HG03354 (cell line): ENCODE measurements at regions not wholly inside any gene's neighbourhood (a gene's known extent, or its start where the extent isn't known, plus 50 kb on each side); places are given as distances from the start of the nearest gene placed in this dataset.
"Not testable (repeated sequence)": the region's sequence is repeated elsewhere in the genome, so short reads cannot be mapped to it uniquely, and the experiment has no call there.

Source experiments
- ATAC-seq: cut with Tn5 transposase; IDR thresholded peaks from one replicate; pipeline ENCODE4 v1.9.1; 2021; ENCODE audit warnings: mild to moderate bottlenecking; ENCODE audit not compliant: unreplicated experiment, poor library complexity, severe bottlenecking

DNA sequence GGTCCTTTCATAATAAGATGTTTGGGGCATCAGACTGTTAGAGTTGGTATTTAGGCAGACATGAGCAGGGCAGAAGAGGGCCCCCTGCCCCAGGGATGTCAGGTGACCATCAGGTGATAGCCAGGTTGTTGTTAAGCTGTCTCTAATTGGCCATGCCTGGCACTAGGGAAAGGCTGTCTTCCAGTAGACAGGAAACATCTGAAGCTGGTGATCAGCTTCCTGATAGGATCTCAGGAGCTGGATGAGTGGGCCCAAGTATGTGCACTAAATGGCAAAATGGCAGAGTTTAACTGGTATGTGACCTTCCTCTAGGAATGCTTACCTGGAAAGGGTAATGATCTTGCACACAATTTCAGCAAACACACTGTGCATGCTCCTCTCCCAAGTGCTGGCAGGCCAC is 190.7 kb downstream of the CDH26 start:
- no peak for ATAC-seq

DNA sequence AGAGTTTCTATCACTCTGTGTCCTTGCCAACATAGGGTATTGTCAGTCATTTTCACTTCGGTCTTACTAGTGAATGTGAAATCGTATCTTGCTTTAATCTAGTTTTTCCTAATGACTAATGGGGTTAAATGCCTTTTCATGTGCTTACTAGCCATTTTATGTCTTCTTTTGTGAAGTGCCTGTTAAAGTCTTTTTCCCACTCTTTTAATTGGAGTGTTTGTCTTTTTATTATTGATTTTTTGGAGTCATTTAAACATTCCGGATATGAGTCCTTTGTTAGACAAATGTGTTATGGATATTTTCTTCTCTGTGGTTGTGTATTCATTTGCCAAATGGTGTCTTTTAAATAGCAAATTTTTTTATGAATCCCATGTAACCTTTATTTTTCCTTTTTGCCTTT is 194.6 kb downstream of the CDH26 start:
- no peak for ATAC-seq

DNA sequence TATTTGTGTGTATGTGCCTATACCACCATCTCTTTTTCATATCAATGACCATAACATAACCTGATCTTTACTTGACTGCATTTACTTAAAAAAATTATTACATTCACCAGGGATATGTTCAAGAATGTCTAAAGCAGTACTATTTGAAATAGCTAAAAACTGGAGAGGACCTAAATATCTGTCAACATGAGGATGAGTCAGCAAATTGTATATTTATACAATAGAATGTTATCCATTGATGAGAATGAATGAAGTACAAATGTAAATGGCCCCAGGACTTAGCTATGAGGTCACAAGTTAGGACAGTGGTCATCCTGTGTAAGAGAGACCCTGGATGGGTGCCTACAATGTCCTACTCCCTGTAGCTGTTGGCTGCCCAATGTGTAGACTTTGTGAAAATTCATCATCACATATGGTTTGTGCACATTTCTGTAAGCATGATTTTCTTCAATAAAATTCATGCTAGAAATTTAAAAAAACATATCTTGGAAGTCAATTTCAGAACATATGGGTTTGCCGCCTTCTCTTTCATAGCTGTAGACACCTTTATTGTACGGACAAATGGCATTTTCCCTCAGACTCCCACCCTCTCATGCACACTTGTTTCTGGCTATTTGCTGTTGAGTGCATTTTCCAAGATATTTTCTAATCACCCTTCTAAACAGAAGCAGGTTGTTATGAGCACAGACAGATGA is 202.4 kb downstream of the CDH26 start:
- no peak for ATAC-seq

DNA sequence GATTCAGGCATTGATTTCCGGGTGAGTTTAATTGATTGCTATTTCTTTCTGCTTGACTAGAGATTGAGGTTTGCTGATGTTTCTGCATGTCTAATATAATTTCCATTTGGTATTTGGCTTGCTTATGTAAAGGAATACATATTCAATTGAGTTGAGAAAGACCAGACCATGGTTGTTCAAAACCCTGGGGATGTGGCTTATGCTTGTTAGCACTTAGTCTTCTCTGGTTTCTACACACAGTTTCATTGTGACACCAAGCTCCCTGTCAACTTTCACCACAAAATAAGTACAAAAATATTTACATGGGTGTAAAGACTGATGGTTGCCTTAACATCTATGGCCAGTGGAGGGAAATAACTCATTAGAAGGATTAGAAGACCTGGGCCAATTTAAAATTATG is 209.6 kb downstream of the CDH26 start:
- no peak for ATAC-seq

DNA sequence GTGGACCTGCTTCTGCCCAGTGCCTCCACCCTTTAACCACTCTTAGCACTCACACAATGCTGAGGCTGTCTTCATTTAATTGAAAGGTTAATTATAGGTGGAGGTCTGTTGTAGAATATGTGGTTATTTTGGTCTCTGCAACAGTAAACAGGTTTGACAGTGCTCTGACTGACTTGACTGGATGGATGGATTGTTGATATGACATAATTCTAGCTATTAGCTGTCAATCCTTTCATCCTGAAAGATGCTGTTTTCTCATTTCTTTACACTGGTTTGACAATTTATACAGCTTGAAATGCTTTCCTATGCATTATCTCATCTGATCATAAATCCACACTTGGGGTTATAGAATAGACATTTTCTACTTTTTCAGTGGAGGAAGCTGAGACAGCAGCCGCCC is 210.7 kb downstream of the CDH26 start:
- no peak for ATAC-seq

DNA sequence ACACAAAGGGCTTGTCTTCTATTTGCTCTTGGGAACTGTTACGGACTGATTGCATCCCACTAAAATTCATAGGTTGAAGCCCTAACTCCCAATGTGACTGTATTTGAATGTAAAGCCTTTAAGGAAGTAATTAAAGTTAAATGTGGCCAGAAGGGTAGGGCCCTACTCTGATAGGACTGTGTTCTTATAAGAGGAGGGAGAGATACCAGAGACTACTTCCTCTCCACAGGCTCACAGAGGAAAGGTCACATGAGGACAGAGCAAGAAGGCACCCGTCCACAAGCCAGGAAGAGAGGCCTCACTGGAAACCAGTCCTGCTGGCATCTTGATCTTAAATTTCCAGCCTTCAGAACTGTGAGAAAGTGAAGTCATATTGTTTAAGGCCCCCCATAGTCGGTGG is 211.9 kb downstream of the CDH26 start:
- no peak for ATAC-seq

DNA sequence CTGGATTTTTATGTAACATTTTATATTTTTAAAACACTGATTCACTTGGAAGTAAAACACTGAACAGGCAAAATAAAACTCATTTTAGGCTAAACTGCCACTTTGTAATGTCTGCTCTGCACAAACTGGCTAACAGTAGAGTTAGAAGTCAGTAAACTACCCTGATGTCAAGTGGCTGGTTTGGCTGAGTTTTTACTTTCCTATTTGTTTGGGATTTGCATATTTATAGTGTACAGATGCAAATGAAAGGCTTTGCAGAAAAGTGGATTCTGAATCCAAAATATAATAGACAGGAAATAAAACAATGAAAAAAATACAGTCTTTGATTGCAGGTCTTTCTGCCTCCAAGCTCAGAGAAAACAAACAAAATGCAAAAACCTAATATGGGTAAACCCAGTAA is 213.1 kb downstream of the CDH26 start:
- ATAC-seq: no peak

DNA sequence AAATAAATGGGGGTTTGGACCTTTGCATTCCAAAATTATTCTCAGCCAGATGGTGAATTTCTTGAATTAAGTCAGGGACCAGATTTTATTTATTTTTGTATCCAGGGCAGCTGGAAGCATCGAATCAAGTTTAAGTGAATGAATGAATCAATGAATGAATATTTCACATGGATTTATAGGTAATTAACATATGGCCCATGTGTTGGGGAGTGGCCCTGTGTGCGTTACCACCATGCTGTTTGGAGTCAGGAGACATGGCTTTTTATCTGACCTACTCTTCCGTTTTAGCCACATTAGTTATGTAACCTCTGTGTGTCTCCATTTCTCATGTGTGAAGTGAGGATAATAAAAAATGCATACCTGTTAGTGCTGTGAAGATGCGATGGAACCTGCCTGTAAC is 213.5 kb downstream of the CDH26 start:
- ATAC-seq: no peak

DNA sequence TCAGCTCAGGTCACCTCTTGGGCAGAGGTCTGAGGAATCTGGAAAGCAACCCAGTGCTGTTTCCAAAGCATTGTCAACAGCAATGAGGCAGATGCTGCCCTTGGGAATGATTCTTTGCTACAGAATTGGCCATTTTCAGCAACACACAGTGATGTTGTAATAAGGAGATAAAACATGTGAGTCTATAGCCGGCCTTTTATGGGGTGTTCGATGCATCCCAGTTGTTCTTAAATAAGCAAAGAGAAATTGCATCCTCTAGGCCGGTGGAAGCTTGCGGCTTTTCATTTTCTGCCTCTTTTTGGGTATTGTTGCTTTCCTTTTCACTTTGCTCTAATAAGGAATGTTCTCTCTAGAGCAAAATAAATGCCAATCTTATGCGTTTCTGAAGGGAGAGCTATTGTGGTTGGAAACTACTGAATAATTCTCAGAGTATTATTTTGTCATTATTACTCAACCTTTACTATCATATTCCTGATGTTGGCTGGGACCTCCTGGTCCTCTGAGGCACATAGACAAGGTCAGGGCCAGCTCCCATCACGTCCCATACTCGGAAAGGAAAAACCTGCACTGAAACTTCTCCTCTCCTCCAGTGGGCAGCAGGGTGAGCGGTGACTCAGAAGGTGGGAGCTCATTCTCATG is 214.2 kb downstream of the CDH26 start:
- no peak for ATAC-seq

DNA sequence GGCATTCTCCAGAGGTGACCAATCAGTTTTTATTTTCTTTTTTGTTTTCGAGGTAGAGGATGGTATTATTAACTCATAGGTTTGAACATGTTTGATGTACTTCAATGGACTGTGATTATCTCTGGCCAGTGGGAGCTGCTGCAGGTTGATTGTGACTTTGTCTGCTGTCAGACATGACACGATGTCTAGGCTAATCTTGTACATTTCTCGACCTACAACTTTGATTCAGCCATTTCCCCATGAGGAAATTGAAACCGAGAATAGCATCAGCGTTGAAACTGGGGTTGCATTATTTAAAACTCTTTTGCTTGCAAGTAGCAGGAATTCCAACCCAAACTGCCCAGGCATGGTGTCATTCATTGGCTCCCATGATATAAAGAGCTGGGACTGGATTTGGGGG is 218.9 kb downstream of the CDH26 start:
- no peak for ATAC-seq

DNA sequence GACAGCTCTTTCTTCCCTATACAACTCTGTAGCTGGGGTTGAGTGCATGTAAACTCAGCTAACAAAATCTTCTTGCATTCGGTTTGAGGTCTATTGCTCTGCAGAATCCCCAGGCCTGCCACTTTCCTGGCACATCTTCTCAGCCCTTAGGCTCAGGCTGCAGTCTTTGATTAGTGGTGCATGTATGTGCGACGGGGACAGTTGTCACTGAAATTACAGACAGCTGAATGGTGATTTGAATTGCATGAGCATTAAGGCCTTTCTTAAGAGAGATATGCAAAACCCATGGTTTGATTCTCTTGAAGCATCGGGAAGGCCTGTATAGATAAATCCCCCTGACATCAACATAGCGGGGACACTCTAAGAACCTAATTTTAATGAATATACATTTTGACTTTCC is 222.8 kb downstream of the CDH26 start:
- no peak for ATAC-seq

DNA sequence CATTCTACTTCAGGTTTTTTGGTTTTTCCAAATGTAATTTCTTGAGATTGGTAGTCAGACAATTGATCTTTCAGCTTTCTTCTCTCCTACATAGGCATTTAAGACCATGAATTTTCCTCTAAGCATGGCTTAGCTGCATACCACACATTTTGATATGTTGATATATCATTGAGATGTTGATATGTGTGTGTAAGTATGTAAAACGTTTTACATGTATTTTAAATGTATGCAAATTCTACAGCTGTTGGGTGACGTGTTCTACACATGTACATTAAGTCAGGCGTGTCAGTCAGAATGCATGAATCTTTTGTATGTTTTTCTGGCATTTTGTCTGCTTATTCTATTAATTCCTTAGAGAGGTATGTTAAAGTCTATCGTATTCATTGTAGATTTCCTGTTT is 228.2 kb downstream of the CDH26 start:
- no peak for ATAC-seq

DNA sequence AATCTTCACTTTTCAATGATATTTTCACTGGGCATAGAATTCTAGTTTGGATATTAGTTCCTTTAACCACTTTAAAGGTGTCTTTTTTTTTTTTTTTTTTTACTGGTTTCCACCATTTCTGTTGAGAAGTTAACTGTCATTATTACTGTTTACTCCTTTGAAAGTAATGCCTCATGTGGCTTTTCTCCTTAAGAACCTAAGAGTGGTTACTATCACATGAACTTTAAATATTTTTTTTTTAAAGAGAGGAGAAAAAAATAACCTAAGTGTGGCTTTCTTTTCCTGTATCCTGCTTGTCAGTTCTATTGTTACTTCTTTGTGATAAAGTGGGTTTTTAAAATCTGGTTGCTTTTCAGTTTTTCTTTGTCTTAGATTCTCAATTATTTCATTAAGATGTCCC is 229.5 kb downstream of the CDH26 start:
- ATAC-seq: no peak

DNA sequence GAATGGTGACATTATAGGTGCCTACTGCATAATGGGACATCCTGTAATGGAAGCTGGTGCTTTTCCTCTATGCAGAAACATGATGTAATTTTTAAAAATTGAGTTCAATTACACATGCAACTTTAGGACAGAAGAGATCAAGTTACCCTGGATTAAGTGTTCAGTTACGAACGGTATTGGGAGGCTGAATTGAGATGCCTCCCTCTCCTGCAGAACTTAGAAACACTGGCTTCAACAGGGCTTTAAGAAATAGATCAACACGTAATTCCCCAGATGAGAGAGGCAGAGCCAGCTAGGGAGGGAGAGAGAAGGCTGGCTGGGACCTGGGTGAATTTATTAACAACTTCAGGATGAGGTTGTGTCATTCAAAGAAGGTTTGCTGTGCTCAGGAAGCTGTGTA is 232.8 kb downstream of the CDH26 start:
- ATAC-seq: no peak

DNA sequence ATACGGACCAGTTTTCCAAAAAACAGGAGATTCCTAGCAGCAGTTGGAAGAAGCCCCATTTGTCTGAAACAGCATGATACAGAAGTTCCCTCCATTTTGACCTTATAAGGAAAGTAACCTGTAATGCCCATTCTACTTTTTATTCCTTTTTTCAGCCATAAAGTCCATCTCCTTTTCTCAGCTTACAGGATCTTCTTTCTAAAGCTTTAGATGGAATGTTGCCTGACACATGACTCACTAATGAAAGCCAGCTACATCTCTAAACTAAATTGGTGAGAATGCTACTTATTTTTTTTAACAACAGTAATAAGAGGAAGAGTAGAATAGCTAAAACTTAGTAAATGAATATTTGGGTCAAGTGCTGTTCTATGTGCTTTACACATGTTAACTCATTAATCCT is 234.1 kb downstream of the CDH26 start:
- no peak for ATAC-seq

DNA sequence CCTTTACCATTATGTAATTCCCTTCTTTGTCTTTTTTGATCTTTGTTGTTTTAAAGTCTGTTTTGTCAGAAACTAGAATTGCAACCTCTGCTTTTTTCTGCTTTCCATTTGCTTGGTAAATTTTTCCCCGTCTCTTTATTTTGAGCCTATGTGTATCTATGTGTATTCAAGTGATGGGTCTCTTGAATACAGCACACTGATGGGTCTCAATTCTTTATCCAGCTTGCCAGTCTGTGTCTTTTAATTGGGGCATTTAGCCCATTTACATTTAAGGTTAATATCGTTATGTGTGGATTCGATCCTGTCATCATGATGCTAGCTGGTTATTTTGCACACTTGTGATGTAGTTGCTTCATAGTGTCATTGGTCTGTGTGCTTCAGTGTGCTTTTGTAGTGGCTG is 240.9 kb downstream of the CDH26 start:
- ATAC-seq: not testable (repeated sequence)

DNA sequence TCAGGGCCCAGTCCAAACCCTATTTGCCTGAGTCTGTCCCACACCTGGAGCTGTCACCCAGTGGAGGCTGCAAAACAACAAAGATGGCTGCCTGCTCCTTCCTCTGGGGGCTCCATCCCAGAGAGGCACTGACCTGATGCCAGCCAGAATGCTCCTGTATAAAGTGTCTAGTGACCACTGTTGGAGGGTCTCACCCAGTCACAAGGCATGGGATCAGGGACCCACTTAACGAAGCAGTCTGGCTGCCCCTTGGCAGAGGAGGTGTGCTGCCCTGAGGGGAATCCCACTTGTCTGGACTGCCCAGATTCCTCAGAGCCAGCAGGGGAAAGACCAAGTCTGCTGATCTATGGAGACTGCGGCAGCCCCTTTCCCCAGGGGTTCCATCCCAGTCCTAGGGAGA is 241.6 kb downstream of the CDH26 start:
- no peak for ATAC-seq

DNA sequence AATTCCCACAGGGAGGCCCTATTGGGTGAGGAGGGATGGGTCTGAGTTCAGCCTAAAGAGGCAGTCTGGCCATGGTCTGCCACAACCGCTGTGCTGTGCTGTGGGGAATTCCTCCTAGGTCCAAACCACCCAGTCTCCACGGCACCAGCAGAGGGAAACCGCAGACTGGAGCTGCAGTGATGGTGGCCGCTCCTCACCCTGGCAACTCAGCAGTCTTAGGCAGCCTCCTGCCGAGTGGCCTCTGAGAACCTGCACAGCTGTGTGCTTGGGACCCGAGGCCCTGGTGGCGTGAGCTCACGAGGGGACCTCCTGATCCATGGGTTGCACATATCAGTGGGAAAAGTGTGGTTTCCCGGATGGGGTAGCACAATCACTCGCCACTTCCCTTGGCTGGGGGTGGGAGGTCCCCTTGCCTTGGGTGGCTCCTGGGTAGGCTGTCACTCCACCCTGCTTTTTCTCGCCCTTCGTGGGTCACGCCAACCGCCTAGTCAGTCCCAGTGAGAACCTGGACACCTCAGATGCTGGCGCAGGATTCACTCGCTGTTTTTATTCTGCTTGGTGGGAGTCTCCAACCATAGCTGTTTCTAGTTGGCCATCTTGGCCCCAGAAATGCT is 242.2 kb downstream of the CDH26 start:
- no peak for ATAC-seq

DNA sequence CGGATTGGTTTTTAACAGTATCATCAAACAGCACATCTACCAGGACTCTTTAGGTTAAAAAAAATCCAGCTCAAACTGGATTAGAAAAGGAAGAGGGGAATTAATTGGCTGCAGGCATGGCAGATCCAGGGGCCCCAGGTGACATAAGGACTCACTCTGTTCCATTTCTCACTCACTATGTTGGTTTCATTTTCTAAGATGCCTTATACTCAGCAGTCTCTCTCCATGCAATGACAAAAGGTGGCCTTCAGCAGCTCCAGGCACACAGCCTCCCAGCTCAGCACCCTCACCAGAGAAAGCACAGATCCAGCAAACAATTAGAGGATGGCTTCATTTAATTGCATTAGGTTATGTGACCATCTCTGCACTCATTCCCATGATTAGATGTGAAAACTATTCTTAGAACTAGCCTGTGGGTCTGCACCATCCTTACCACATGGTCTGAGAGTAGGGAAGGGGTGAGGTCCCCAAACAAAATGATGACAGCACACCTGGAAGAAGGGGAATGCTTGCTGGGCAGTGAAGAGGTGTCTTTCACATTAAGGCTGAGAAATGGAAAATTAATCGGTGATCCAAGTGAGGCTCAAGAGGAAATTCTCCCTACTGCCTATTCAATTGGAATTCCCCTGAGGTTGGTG is 243.1 kb downstream of the CDH26 start:
- ATAC-seq: no peak

DNA sequence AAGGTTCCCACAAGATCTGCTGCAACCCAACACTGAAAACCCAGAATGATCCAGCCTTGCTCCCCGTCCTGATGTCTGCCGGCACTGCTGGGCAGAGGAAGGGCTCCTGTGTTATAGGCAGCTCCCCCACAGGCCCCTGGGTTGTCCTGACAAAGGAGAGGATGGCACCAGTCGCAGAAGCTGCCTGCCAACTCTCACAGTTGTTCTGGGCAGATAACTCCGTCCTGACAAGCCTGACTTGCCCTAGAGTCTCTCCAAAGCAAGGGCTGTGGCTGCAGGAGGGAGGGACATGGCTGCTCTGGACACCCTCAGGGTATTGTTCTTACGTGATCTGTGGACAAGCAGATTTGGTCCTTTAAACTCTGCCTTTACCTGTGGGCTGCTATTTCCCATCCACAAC is 243.8 kb downstream of the CDH26 start:
- ATAC-seq: no peak

DNA sequence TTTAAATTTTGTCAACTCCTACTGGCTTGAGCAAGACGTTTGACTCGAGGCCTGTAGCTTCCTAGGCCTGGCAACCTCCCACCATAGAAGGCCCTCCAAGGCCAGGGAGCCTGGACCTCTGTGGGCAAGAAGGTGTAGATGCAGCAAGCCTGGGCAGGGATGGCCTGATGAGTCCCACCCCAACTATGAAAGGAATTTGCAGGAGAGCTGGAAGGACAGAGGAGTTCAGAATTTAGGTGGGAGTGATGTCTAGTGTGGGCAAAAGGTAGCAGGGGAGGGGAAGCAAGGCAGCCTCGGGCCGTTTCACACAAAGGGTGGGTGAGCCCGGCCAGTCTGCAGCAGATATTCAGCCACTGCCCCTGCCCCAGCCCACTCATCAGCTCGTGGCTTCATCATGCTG is 245.2 kb downstream of the CDH26 start:
- ATAC-seq: no peak
